Activated naive CD8-positive, alpha-beta T cell (primary cell): ENCODE measurements at regions not wholly inside any gene's neighbourhood (a gene's known extent, or its start where the extent isn't known, plus 50 kb on each side); places are given as distances from the start of the nearest gene placed in this dataset.

Source experiments
- H3K27ac Mint-ChIP-seq: one replicate; pipeline ENCODE4 v1.8.0; 2021; ENCODE audit warnings: mixed read lengths
- H3K27me3 Mint-ChIP-seq: one replicate; pipeline ENCODE4 v1.8.0; 2021; ENCODE audit warnings: mixed read lengths
- H3K36me3 Mint-ChIP-seq: one replicate; pipeline ENCODE4 v1.8.0; 2021; ENCODE audit warnings: mixed read lengths
- H3K4me1 Mint-ChIP-seq: one replicate; pipeline ENCODE4 v1.8.0; 2021; ENCODE audit warnings: low read depth, mixed read lengths
- H3K4me3 Mint-ChIP-seq: one replicate; pipeline ENCODE4 v1.8.0; 2021; ENCODE audit warnings: mild to moderate bottlenecking, mixed read lengths
- H3K9me3 Mint-ChIP-seq: one replicate; pipeline ENCODE4 v1.8.0; 2021; ENCODE audit warnings: low read depth, mixed read lengths

DNA sequence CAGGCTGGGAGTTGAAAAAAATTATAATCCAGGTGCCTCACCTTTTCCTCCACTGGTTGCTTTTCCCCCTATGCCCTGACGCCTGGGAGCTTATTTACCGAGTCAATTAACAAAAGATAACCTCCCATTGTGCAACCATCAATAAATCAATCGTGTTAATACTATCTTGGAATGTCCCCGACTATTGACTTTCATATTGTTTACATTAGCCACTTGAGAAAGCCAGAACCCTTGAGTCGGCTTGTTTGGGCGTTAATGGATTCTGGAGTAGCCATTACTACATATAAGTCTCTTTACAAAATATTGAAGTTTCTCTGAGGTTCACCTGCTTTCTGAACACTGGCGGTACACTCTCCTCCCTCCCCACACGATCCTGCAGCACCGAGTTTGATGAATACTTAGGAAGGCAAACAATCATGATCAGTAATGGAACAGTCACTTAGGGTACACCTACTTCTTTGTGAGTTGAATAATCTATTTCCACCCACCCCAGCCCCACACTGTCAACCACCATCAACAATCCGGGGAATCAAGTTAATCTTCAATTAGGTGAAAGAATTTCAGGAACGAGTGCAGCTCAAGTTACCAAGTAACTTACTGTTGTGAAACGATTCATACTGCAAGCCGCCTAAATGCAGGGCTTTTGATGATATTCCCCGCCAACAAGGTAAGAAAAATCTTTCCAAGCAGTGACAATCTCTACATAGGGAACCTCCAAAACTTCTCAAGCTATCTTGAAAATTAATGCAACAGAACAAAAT is 159.3 kb upstream of the NR2F2 start:
- peaks cover 19% of the 10 kb centered on the region for H3K27me3 Mint-ChIP-seq
- peaks cover 5% of the 10 kb centered on the region for H3K9me3 Mint-ChIP-seq
- no peak overlapping the region for H3K27ac Mint-ChIP-seq
- no peak overlapping the region for H3K4me3 Mint-ChIP-seq
- no peaks in the 10 kb centered on the region for H3K36me3 Mint-ChIP-seq
- no peaks in the 10 kb centered on the region for H3K4me1 Mint-ChIP-seq

DNA sequence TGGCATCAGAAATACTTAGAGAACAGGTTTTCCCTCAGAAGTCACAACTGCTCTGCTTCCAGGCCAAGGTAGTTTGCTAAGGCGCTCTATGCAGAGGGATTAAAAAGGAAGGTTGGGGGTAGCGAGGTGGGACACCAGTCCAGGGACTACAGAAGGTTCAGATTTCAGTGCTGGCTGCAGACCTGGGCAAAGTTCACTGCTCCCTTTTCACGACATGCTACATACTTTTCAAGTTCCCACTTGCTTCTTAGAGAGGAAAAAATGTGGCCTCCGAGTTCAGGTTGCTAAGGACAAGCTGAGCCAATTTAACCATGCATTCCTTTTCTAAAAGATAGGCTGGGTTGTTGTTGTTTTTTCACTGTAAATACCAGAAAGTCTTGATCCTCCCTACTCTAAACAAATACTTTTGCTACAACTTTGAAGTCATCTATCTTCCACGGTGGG is 158.6 kb upstream of the NR2F2 start:
- no peaks in the 10 kb centered on the region for H3K4me1 Mint-ChIP-seq
- H3K36me3 Mint-ChIP-seq: no peaks in the 10 kb centered on the region
- H3K9me3 Mint-ChIP-seq: peaks cover 5% of the 10 kb centered on the region
- peaks cover 18% of the 10 kb centered on the region for H3K27me3 Mint-ChIP-seq
- H3K27ac Mint-ChIP-seq: no peak overlapping the region
- H3K4me3 Mint-ChIP-seq: no peak overlapping the region

DNA sequence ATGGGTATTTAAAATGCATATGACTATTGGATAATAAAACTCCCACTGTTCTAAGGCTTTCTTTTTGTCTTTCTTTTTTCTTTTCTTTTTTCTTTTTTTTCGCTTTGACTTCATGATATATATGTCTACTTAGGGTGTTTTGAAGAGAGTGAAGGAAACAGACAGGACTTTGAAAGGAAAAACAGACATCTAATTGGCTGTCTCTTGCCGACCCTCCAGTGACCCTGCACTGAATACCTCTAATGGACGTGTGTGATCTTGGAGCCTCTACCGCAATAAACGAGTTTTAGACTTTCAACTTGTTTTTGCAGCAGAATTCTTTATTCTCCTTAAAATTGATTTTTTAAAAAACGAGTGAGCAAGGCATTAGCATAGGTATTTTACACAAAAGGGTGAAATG is 158.1 kb upstream of the NR2F2 start:
- H3K27me3 Mint-ChIP-seq: peaks cover 16% of the 10 kb centered on the region
- peaks cover 5% of the 10 kb centered on the region for H3K9me3 Mint-ChIP-seq
- no peaks in the 10 kb centered on the region for H3K36me3 Mint-ChIP-seq
- H3K4me1 Mint-ChIP-seq: no peaks in the 10 kb centered on the region
- H3K27ac Mint-ChIP-seq: no peak overlapping the region
- no peak overlapping the region for H3K4me3 Mint-ChIP-seq

- Mint-ChIP-seq H3K27ac (no peak overlapping the region), H3K36me3 (no peaks in the 10 kb centered on the region), H3K27me3 (peaks cover 5% of the 10 kb centered on the region), H3K4me3 (no peak overlapping the region), H3K9me3 (no peaks in the 10 kb centered on the region), H3K4me1 (no peaks in the 10 kb centered on the region)
Observed at GRCh38 chr15:96176831-96177230, 153.7 kb upstream of the NR2F2 start.

- Mint-ChIP-seq H3K4me3 (no peak overlapping the region), H3K27me3 (peaks cover 5% of the 10 kb centered on the region), H3K27ac (no peak overlapping the region), H3K36me3 (no peaks in the 10 kb centered on the region), H3K4me1 (no peaks in the 10 kb centered on the region), H3K9me3 (no peaks in the 10 kb centered on the region)
Observed at GRCh38 chr15:96177279-96177678, 153.2 kb upstream of the NR2F2 start.

DNA sequence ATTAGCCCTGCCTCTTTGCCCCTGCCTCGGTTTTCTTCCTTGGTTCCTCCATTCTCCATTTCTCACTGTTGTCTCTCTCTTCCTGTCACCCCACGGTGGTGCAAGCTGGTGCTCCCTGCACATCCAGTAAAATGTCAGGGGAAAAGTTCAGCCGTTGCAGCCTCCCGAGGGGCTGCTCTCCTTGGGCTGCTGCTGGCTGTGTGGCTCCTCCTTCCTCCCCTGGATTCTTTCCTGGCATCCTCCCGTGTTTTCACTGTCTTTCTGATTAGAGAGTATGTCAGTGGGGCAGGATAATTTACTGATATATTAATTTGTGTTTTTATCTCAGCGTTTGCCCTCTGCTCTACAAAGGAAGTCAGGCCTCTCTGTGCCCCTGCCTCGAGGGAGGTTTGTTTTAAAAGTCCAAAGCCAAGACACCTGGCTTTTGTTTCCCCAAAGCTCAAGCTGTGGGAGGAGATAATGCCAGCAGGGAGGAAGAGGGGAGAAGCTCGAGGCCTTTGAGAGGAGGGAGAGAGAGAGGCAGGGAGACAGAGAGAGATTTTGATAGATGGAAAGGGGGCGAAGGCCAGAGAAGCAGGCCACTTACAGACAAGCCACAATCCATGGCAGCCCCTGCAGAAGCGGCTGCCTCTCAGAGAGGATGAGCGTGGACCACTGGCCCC is 150.3 kb upstream of the NR2F2 start:
- Mint-ChIP-seq H3K4me1 (no peaks in the 10 kb centered on the region), H3K36me3 (no peaks in the 10 kb centered on the region), H3K9me3 (no peaks in the 10 kb centered on the region), H3K4me3 (no peak overlapping the region), H3K27me3 (peaks cover 5% of the 10 kb centered on the region), H3K27ac (no peak overlapping the region)

DNA sequence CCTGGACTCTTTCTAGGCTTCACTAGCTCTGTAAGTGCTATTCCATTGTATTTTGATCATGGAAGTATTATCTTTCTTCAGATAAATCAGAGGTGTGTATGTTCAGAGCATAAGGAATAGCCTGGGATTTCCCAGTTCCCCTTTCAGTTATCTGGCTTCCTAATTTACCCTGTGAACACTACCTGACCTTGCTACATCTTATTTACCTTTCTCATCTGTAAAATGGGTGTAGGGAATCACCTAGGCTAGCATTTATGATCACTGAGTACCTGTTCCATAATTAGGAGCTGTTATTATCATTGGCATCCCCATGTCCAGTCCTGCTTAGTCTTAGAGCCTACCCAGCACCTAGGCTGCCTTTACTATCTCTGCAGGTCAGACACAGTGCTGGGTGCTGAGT is 149.3 kb upstream of the NR2F2 start:
- Mint-ChIP-seq H3K4me1 (no peaks in the 10 kb centered on the region), H3K36me3 (no peaks in the 10 kb centered on the region), H3K27me3 (peaks cover 5% of the 10 kb centered on the region), H3K4me3 (no peak overlapping the region), H3K9me3 (no peaks in the 10 kb centered on the region), H3K27ac (no peak overlapping the region)

DNA sequence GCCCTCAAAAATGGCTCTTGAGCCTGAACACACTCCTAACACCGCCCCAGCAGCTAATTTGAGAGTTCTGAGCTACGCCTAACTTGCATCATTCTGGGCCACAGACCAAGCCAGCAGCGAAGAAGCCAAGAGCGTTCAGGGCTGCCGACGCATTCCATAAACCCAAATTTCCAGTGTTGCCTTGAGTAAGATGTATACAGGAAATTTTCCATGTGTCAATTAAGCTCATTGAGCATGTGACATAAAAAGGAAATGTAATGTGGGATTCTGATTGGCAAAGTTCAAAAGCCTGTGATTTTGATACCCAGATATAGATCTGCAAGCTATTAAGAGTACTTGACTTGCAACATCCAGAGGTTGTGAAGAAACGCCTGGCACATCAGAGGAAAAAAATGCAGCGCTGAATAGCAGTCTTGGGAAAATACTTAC is 148.6 kb upstream of the NR2F2 start:
- no peaks in the 10 kb centered on the region for H3K4me1 Mint-ChIP-seq
- H3K4me3 Mint-ChIP-seq: no peak overlapping the region
- peaks cover 5% of the 10 kb centered on the region for H3K27me3 Mint-ChIP-seq
- H3K9me3 Mint-ChIP-seq: no peaks in the 10 kb centered on the region
- H3K36me3 Mint-ChIP-seq: no peaks in the 10 kb centered on the region
- no peak overlapping the region for H3K27ac Mint-ChIP-seq

DNA sequence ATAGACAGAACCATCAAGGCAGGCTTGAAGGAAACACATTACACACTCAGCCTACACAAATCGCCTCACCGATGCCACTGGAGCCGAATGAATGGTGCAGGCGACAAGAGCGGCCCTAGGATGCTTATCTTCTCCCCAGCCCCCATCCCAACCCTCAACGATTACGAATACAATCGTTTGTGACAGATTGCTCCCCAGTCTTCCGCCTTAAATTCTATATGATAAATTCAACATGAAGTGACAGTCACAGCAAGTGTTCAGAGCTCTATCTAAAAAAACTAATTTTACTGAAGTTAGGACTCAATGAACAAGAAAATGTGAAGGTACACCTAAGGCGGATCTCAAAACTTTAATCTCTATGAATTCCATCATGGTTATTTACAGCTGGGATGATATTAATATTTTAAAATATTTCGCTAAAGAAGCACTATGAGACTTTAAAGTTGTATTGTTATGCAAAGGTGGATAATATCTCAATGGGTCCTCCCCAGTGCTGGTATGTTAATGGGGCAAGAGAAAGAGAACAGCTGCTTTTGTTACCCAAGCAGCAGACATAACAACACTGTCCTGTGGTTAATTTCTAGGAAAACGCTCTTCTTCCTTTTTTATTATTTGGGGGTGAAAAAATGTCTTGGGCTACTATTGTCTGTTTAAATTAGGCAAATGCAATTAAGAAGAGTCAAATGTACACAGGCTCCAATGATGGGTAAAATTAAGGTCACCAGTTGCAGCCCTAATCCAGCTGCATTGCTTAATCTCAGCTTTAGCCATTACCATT is 147.6 kb upstream of the NR2F2 start:
- H3K27ac Mint-ChIP-seq: no peak overlapping the region
- H3K4me1 Mint-ChIP-seq: no peaks in the 10 kb centered on the region

DNA sequence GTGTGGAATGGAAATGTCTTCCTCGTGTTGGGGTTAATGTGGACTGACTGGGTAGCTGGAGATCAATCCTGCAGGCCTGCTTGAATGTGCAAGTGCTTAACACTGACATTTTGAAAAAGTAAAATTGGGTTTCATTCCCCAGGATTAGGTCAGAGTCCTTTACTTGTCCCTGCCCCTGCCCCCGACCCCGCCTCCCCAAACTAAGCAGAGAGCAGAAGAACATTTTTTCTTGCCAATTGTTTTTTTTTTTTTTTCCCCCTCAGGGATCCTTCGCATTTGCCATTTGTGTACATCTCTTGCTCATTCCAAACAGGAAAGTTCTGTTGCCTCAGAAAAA is 147.0 kb upstream of the NR2F2 start:
- Mint-ChIP-seq H3K27ac (no peak overlapping the region), H3K4me3 (no peak overlapping the region), H3K36me3 (no peaks in the 10 kb centered on the region), H3K27me3 (peaks cover 3% of the 10 kb centered on the region), H3K4me1 (no peaks in the 10 kb centered on the region), H3K9me3 (no peaks in the 10 kb centered on the region)

More for the DNA sequence above, 147.6 kb upstream of the NR2F2 start:
- Mint-ChIP-seq H3K4me3 (no peak overlapping the region), H3K27me3 (peaks cover 5% of the 10 kb centered on the region), H3K36me3 (no peaks in the 10 kb centered on the region), H3K9me3 (no peaks in the 10 kb centered on the region)

DNA sequence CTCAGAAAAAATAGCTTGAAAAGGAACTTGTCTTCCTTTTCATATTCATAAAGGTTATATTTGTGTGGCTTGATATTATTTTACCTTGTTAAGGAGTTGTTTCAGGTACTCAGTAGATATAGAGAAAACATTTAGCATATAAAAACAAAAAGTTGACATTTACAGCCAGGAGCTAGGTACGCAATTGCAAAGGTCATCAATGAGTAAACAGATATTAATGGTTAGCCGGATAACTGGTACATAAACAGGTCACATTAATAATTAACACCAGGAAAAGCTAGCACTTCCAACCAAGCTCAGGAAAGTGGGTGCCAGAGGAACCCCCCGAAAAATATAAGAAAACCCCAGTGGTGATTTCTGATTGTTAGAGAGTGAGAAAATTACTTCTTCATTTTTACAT is 146.6 kb upstream of the NR2F2 start:
- no peak overlapping the region for H3K4me3 Mint-ChIP-seq
- H3K4me1 Mint-ChIP-seq: no peaks in the 10 kb centered on the region
- no peaks in the 10 kb centered on the region for H3K36me3 Mint-ChIP-seq
- H3K27ac Mint-ChIP-seq: no peak overlapping the region
- H3K9me3 Mint-ChIP-seq: no peaks in the 10 kb centered on the region
- H3K27me3 Mint-ChIP-seq: peaks cover 3% of the 10 kb centered on the region

DNA sequence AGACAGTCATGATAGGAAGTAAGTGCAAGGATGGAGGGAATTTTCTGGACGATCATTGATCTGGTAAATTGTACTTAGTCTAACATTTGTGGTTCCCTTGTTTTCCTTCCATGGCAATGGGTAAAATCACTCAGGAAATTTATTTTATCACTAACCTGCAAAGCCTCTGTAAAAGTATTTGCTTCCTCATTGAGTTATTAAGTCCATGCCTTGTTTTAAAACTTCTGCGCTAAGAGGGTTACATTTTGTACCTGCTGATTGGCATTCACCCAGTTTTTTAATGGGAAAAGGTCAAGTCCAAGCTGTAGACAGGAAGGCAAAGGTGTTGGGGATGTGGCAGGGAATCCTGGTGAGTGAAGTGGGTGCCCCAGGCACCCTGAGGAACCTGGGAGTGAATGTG is 146.2 kb upstream of the NR2F2 start:
- Mint-ChIP-seq H3K27me3 (peaks cover 3% of the 10 kb centered on the region), H3K4me3 (no peak overlapping the region), H3K9me3 (no peaks in the 10 kb centered on the region), H3K27ac (no peak overlapping the region), H3K36me3 (no peaks in the 10 kb centered on the region), H3K4me1 (no peaks in the 10 kb centered on the region)

DNA sequence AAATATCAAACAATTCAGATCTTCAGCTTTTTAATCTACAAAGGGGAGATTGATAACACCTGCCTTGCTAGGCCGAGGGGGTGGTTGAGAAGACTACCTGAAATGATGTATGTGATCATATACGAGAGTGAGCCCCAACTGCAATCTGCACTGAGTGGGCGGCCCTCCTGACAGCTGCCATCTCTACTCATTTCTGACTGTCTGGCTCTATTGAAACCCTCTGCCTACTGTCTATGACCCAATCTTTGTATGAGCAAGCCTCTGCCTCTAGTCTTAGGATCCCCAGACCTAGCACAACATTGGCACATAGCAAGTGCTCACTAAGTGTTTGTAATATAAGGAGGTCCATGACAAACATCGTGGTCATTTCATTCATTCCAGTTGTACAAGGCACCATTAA is 144.4 kb upstream of the NR2F2 start:
- Mint-ChIP-seq H3K27me3 (peaks cover 3% of the 10 kb centered on the region), H3K9me3 (no peaks in the 10 kb centered on the region), H3K36me3 (no peaks in the 10 kb centered on the region), H3K4me3 (no peak overlapping the region), H3K27ac (no peak overlapping the region), H3K4me1 (no peaks in the 10 kb centered on the region)

DNA sequence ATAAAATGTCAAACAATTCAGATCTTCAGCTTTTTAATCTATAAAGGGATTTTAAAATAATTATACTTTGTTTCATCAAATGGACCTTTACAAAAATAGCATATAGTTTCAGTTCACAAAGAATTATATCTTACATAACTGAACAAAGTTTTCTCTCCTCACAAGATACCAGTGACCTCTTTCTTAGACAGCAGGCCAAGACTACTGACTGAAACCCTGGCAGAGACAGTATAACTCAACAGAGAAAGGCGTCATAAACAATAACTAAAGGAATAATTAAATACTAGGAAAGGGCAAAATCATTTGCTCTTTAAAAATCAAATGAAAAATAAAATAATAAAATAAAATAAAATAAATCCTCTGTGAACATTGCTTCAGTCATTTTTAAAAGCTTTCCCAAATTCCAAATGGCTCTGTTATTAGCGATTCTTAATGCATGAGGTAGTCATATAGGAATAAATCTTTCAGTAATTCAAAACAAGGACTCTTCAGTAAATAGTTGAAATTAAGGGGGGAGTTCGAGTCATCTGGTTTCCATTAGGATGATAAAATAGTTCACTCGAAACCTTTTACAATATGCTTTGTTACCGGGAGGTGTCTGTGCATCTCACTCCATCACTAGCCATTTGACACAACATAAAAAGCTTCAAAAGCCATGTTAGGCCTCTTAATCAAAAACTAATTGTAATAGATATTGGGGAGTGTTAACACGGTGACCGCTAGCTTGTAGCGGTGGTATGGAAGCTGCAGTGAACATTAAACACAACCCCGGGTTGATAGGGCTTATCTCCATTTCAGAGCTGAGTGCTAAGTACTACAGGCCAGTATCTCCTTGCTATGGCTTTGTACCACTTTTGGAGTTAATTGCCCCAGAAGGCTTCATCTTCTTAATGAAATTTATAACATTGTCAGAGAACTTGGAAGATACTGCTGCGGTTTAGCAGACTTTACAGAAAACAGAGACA is 142.9 kb upstream of the NR2F2 start:
- no peaks in the 10 kb centered on the region for H3K4me1 Mint-ChIP-seq
- H3K4me3 Mint-ChIP-seq: no peak overlapping the region
- H3K27ac Mint-ChIP-seq: no peak overlapping the region
- no peaks in the 10 kb centered on the region for H3K36me3 Mint-ChIP-seq
- H3K27me3 Mint-ChIP-seq: peaks cover 3% of the 10 kb centered on the region
- no peaks in the 10 kb centered on the region for H3K9me3 Mint-ChIP-seq
